AG04449 (cell line): ENCODE measurements at regions not wholly inside any gene's neighbourhood (a gene's known extent, or its start where the extent isn't known, plus 50 kb on each side); places are given as distances from the start of the nearest gene placed in this dataset.

Source experiments
- CTCF ChIA-PET: fragments of 350-600 bp; formaldehyde crosslinking; extraction: SDS; loops from one replicate; lab custom pipeline; 2021; ENCODE audit warnings: antibody characterized with exemption; lab: Yijun Ruan, JAX
- POLR2A ChIA-PET: fragments of 400-600, 350-600 bp; formaldehyde crosslinking; extraction: SDS; loops from one replicate; lab custom pipeline; 2020; ENCODE audit warnings: antibody characterized with exemption, inconsistent platforms; lab: Yijun Ruan, JAX
- DNase-seq: peaks from one replicate; pipeline ENCODE4 v3.0.0-alpha.2; 2010; ENCODE audit warnings: low read depth, low spot score
- H3K4me3 ChIP-seq: 2 replicates; pipeline ENCODE4 v1.5.1; 2011; ENCODE audit warnings: low read depth, mild to moderate bottlenecking, control low read depth, low read length
- CTCF ChIP-seq: IDR thresholded peaks from one replicate; pipeline ENCODE4 v1.5.1; 2011; ENCODE audit warnings: mild to moderate bottlenecking, moderate library complexity, low read length, control low read depth, inconsistent platforms; ENCODE audit not compliant: insufficient read depth; ENCODE audit errors: missing control alignments

GRCh38 chr13:99873832-99874430 lies 97.6 kb downstream of the ZIC5 start:
- TF ChIP-seq CTCF: no peak
- ChIA-PET POLR2A (no interaction called here), CTCF (no interaction called here)

GRCh38 chr13:99873141-99873540 lies 98.4 kb downstream of the ZIC5 start:
- no peak for TF ChIP-seq CTCF
- POLR2A ChIA-PET: no interaction called here
- H3K4me3 ChIP-seq: no peak overlapping the region
- DNase-seq: no peak
- CTCF ChIA-PET: no interaction called here

More at GRCh38 chr13:99873832-99874430, 97.6 kb downstream of the ZIC5 start:
- no peak overlapping the region for H3K4me3 ChIP-seq
- no peak for DNase-seq

GRCh38 chr13:99871249-99871898 lies 100.2 kb downstream of the ZIC5 start:
- ChIA-PET CTCF (no interaction called here), POLR2A (no interaction called here)
- H3K4me3 ChIP-seq: no peak overlapping the region
- TF ChIP-seq CTCF: no peak
- DNase-seq: no peak

GRCh38 chr13:99870541-99870940 lies 101.0 kb downstream of the ZIC5 start:
- POLR2A ChIA-PET: no interaction called here
- TF ChIP-seq CTCF: no peak
- no peak overlapping the region for H3K4me3 ChIP-seq
- CTCF ChIA-PET: no interaction called here
- DNase-seq: no peak

- CTCF ChIA-PET: no interaction called here
- H3K4me3 ChIP-seq: no peak overlapping the region
- DNase-seq: no peak
- POLR2A ChIA-PET: no interaction called here
- TF ChIP-seq CTCF: no peak
Observed at GRCh38 chr13:99869830-99870229, 101.7 kb downstream of the ZIC5 start.

GRCh38 chr13:99868767-99869166 lies 102.8 kb downstream of the ZIC5 start:
- CTCF ChIA-PET: no interaction called here
- no peak for TF ChIP-seq CTCF
- H3K4me3 ChIP-seq: no peak overlapping the region
- DNase-seq: no peak
- POLR2A ChIA-PET: no interaction called here
